ENCODE measurements at regions not wholly inside any gene's neighbourhood (a gene's known extent, or its start where the extent isn't known, plus 50 kb on each side); places are given as distances from the start of the nearest gene placed in this dataset.
A peak's percentile ranks its signal among the peaks of the same experiment; 100 is the strongest.

- TF ChIP-seq CTCF (conservative IDR thresholded peaks at IDR 0.05; ENCODE audit: low read length): peak; percentile 89
- TF ChIP-seq EZH2phosphoT487 (IDR thresholded peaks at IDR 0.05; ENCODE audit: borderline replicate concordance, low read depth, low read length): no peak
Measured at GRCh38 chr4:77385124-77385969, 220.3 kb upstream of the CXCL13 start.

All from OCI-LY7 (cell line).